Colon (tissue), 2 donors: ENCODE measurements at regions not wholly inside any gene's neighbourhood (a gene's known extent, or its start where the extent isn't known, plus 50 kb on each side); places are given as distances from the start of the nearest gene placed in this dataset.

Source experiments
- FAIRE-seq: peaks from 2 replicates; lab custom pipeline; 2012; peaks lifted over from hg19 to GRCh38; lab: Jason Lieb, UNC
- donor health status: control.
- donor health status: control.

GRCh38 chr10:52877451-52877850 is 104.9 kb upstream of the MBL2 start:
- FAIRE-seq, result no peak

- FAIRE-seq, result no peak
Observed at GRCh38 chr10:52875336-52875735, 102.8 kb upstream of the MBL2 start.

DNA sequence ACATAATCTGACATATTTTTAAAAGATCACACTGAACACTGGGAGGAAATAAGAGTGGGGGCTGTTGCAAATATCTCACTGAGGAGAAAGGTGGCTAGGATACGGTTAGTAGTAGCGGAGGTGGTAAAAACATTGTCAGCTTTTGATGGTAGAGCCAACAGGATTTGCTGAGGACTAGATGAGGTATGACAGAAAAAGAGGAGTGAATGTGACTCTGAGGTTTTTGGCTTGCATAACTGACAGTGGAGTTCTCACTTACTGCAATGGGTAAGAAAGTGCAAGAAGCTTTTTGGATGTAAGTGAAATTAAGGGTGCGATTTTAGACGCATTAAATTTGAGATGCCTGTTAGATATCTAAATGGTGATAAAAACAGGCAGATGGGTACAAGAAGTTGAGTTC is 102.0 kb upstream of the MBL2 start:
- FAIRE-seq, result no peak

- FAIRE-seq, result no peak
Observed at GRCh38 chr10:52871191-52871843, 98.7 kb upstream of the MBL2 start.

- no peak for FAIRE-seq
Observed at GRCh38 chr10:52870562-52870961, 98.0 kb upstream of the MBL2 start.

DNA sequence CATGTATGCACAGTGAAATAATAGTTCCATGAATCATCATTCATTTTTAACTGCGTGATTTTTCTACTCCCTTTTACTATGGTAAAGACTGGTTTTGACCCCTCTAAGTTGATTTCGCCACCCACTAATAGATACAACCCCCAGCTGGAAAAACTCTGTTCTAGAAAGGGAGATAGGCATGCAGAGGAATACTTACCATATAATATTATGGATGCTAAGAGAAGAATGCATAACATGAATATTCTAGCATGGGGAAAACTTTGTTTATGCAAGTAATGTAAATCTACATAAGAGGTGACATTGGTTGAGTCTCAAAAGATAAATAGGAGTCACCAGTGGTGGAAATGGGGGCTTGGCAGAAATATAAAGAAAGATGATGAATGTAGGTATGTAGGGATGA is 97.3 kb upstream of the MBL2 start:
- no peak for FAIRE-seq

- no peak for FAIRE-seq
Observed at GRCh38 chr10:52865213-52865612, 92.6 kb upstream of the MBL2 start.

GRCh38 chr10:52864201-52865106 is 91.9 kb upstream of the MBL2 start:
- FAIRE-seq, result no peak

DNA sequence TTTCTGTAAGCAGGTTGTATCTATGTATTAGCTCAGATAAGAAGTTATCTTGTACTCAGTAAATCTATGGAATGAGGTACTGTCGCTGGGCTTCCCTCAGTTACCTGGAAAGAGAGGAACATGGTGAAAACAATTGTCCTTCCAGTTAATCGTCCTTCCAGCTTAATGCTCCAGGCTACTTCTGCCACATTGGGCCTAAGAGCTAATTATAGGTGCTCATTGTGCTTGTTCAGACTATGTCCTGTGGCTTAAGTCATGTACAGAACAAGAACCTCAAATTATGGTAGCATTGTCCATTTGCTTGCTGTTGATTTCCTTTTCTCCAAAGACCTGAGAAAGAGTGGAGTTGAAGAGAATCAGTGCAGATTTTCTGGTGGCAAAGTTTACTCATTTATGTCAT is 86.1 kb upstream of the MBL2 start:
- FAIRE-seq, result no peak

GRCh38 chr10:52855546-52856325 is 83.2 kb upstream of the MBL2 start:
- FAIRE-seq, result no peak

DNA sequence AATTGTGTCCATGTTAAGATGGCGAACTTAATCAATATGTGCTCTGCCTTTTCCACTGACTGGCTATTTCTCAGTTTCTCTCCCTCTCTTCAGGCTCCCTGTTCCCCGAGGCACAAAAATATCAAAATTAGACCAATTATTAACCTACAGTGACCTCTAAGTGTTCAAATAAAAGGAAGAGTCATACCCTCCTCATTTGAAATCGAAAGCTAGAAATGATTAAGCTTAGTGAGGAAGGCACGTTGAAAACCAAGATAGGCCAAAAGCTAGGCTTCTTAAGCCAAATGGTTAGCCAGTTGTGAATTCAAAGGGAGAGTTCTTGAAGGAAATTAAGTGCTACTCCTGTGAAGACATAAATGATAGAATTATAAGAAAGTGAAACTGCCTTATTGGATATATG is 81.1 kb upstream of the MBL2 start:
- FAIRE-seq, result no peak

GRCh38 chr10:52836816-52837215 is 64.2 kb upstream of the MBL2 start:
- FAIRE-seq, result no peak
